GDM1 (cell line): ENCODE measurements at regions not wholly inside any gene's neighbourhood (a gene's known extent, or its start where the extent isn't known, plus 50 kb on each side); places are given as distances from the start of the nearest gene placed in this dataset.

Experiments
- DNase-seq: peaks from one replicate; lab custom pipeline; 2025; lab: John Stamatoyannopoulos, UW

DNA sequence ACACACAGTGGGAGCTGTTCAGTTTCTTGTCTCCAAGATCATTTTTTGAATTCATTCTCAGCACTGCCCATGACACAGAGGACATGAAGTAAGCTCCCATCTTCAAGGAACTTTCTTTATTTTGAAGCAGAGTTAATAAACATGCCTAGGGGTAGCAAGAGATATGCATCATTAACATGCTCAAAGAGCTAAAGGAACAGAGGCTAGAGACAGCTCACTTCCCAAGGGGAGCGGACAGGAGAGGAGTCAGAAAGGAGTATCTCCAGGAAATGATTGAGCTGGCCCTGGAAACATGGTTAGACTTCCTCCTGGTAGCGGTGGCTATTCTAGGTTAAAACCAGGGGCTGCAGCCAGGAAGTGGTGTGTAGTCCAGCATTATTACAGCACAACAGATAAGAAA, 135.9 kb downstream of the GPAM start:
- no peak for DNase-seq

- no peak for DNase-seq
Measured at GRCh38 chr10:112052166-112052565, 131.4 kb downstream of the GPAM start.

- no peak for DNase-seq
Measured at GRCh38 chr10:112053895-112054294, 129.7 kb downstream of the GPAM start.

DNA sequence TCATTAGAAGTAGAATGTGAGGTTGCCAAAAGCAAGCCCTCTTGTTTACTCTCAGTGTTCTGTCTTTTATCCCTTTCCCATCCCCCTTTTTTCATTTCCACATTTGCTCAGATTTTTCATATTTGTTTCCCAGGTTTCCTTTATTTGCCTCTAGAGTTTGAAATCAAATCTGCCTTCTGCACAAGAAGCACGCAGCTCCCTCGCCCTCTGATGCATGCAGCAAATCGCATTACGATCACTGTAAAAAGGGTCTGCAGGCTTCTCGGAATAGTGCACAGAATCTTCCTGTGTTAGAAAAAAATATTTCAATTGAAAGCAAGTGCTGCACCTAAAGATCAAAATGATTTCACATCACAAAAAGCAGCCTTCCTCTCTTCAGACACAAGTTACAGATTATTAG, 129.0 kb downstream of the GPAM start:
- DNase-seq = no peak

DNA sequence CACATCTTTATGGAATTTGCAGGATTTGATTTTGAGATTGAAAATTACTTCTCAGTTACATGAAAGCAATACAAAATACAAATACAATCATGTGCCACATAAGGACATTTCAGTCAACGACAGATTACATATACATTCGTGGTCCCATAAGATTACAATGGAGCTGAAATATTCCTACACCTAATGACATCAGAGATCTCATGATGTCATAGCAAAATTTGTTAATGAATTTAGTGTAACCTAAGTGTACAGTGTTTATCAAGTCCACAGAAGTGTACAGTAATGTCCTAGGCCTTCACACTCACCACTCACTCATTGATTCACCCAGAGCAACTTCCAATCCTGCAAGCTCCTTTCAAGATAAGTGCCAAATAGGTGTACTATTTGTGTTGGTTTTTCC, 126.5 kb downstream of the GPAM start:
- no peak for DNase-seq

- no peak for DNase-seq
Measured at GRCh38 chr10:112059220-112059619, 124.3 kb downstream of the GPAM start.

DNA sequence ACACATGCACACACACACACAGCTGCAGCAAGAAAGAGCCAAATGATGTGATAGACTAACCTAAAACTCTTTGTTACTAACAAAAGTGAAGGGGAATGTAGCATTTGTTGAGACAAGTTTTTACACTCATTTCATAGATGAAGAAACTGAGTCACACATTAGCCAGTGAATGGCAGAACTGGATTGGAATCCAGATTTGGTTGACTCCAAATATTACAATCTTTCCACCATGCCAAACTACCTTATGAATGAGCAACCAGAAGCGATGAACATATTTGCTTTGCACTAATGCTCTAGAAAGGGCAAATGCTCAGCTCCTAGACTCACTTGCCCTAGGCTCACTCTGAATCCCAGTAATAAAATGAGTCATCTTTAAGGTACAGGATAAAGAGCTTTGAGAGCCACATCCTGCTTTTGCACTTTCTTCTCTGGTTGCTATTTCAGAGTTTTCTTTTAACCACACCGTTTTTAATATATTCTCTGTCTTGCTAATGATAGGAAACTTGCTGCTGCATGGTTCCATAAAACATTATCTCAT, 111.9 kb downstream of the GPAM start:
- no peak for DNase-seq

GRCh38 chr10:112078003-112078402, 105.6 kb downstream of the GPAM start:
- no peak for DNase-seq

DNA sequence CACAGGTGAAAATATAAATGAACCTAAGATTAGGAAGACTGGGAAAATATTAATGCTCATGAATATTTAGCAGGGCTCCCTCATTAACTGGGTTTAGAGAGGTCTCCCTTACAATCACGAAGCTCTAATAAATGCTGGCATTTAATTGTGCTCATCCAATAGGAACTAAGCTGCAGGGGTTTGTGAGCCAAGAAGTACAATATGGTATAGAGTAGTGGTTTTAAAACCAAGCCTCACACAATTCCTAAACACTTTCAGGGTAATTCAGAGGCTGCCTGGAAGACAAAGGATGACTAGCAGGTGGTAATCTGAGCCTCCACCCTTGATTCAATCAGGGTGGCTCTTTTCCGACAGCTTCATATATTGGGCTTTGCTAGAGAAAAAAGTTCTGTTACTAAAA, 103.3 kb downstream of the GPAM start:
- DNase-seq = no peak

GRCh38 chr10:112082120-112082519, 101.4 kb downstream of the GPAM start:
- DNase-seq = no peak

- no peak for DNase-seq
Measured at GRCh38 chr10:112083472-112083871, 100.1 kb downstream of the GPAM start.

DNA sequence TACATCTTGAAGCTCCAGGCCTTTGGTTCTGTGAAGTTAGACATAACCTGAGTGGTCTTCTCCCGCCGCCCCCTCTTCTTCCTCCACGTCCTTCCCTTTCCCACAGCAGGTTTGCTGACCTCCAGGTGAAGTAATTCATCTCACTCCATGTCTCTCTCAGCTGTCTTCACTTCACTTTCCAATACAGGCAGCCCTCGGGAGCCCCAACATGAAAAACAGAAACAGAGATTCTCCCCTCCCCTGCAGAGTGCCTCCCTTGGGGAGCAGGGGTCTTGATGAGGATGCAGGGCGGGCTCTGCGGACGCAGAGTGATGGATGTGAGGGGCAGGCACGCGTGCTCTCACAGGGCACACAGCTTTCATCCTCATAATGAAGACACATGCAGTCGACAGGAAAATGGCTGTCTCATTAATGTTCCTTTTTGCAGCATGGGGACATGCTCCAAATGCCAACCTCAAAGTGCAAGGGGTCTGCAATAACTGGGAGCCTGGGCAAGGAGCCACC, 95.6 kb downstream of the GPAM start:
- DNase-seq = no peak

DNA sequence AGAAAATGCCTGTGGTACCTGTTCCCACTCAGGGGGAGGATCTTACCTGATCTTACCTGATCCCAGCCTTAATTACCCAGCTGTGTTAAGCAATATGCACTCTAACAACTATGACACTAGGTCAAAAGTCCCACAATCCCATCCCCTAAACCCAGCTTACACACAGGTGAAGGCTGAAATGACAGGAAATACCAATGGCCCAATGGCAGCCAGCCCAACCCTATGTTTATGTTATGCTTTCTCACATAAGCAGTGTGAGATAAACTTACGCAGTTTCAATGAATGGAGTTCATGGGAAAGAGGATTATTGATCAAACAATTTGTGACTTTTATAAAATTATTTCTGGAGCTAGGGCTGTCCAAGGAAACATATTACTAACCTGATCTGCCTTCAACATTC, 91.9 kb downstream of the GPAM start:
- no peak for DNase-seq

DNA sequence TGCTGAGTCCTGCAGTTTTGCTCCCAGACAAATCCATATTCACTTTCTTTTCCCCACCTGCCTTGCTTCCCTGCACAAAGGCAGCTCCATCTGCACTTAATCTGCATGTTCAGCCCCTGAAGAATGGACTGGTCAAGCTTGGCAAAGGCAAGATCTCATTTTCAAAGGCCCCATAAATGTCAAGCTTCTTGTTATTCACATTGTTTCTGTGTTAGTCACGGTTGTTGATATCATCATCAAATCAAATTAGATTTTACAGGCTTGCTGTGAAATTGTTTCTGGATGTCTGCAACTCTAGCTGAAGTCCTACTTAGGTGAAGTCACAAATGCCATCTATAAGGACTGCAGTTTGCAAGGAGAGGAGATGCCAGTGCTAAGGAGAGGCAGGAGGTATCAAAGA, 91.0 kb downstream of the GPAM start:
- no peak for DNase-seq

GRCh38 chr10:112094984-112095383, 88.6 kb downstream of the GPAM start:
- no peak for DNase-seq

DNA sequence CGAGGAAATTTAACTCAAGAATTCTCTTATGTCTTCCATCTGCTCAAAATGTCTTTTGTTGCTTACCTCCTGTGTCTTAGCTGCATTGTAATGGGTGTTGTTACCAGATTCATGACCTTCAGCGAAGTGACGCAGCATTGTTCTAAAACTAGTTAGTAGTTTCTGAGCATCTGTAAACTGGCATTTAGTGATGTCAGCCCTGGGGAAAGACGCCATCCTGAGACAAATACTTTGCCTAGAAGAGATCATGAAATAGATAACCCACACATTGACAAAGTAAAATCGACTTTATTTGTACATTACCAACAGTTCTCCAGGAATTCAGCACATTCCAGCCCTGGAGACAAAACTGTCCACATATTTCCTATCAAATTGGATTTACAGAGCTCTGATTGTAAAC, 87.8 kb downstream of the GPAM start:
- no peak for DNase-seq

- no peak for DNase-seq
Measured at GRCh38 chr10:112098682-112099081, 84.9 kb downstream of the GPAM start.
